Muscle of arm (tissue), 1 donor: ENCODE measurements at regions not wholly inside any gene's neighbourhood (a gene's known extent, or its start where the extent isn't known, plus 50 kb on each side); places are given as distances from the start of the nearest gene placed in this dataset.
"Not testable (repeated sequence)": the region's sequence is repeated elsewhere in the genome, so short reads cannot be mapped to it uniquely, and the experiment has no call there.

Source experiments
- DNase-seq: peaks from one replicate; pipeline ENCODE4 v3.0.0-alpha.2; 2013

DNA sequence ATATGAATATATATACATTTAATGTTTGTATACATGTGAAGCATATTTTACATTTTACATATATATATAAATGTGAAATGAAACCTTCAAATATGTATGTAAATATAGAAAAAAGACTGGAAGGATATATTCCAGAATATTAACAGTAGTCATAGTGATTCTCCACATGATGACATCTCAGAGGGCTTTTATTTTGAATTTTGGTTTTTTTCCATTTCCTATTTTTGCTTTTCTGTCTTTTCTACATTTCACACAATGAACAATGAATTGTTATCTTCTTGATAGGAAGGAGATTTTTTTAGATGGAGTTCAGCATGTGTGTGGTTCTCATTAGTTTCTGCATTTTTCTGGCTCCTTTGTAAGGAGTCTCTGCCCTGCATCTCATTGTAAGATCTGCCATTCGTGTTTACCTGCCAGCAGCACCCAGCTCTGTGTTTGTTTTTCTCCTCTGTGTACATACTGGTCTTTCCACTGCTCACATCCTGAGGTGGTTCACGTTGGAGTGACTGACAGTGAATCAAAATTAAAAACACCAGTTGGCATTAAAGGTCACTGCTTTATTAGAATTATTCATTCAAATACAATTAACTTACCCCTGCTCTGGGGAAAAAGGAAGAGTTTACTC is 425.3 kb upstream of the MDFIC2 start:
- no peak for DNase-seq

DNA sequence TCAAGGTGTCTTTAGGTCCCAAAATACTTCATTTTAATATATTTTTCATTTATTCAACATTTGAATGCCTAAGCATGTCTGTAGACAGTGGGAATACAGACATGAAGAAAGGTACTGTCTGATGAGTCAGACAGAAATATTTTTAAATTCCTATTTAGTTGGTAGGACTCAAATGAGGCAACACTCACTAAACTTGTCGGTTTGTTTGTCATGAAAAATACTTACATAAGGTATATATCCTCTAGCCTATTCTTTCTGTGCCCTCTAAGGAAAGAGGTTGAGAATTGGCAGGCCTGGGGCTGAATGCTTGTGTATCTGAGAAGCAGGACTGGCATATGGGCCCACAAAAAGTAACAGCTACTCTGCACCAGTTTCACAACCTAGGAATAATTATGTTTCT is 423.6 kb upstream of the MDFIC2 start:
- no peak for DNase-seq

DNA sequence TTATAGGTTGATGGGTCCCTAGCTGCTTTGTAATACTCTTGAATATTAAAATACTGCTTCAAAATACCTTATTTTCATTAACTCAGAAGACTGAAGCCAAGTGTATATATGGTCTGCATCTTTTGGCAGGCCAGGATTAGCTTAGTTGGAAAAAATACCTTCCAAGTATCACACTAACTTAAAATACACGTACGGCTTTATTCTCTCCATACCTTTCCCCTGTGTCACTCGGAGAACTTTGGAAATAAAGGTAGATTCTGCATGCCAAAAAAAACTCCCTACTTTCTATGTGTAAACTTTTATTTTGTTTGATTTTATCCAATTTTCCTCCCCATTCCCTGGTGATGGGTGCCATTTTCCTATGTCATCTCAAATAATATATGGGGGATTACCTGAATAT is 422.3 kb upstream of the MDFIC2 start:
- DNase-seq: no peak

DNA sequence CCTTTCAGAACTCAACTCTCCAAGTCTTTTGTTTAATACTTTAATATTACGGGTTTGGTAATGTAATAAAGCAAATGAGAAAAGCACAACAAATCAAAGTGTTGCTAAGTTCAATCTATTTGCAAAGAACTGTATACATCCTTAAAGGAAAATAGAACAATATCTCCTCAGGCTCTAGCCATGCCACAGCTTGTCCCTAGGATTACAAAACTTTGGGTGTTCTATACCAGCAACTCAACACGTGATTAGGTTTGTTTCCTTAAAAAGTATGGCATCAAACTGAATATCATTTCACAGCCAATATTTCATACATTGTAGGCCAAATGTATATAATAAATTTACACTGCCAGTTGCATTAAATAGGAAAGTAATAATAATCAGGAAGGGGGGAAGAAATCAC is 418.6 kb upstream of the MDFIC2 start:
- no peak for DNase-seq

DNA sequence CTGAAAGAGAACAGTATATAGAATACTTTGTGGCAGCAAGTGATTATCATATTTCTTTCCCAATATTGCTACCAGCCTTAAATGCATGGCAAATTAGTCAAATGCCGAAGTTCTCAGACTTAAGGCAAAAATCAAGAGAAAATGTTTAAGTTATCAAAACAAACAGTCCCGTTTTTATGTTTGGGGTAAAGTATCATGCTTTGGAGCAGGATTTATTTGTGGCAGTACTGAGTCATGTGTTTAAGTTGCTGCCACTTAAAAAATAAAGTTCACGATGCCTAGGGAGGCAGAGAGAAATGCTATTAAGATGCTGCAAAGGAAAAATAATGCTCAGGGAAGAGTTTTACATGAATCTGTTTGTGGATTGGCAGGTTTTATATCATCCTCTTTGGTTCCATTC is 417.4 kb upstream of the MDFIC2 start:
- no peak for DNase-seq

DNA sequence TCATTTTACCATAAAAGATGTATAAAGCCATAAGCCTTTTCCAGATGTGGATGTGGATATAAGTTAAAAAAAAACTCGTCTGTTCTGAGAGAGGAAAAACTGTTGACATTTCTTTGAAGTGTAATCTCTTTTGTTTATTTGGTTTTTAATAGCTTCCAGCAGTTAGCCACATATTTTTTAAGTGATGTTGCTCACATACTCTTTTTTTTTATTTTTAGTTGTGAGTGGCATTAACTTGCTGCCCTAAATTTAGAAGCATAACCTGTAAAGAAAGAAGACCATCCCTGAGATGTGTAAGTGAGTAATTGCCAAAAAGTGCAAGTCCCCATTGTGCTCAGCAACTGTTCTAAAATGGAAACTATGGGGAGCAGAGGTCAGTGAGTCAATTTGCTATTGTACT is 415.9 kb upstream of the MDFIC2 start:
- DNase-seq: no peak

DNA sequence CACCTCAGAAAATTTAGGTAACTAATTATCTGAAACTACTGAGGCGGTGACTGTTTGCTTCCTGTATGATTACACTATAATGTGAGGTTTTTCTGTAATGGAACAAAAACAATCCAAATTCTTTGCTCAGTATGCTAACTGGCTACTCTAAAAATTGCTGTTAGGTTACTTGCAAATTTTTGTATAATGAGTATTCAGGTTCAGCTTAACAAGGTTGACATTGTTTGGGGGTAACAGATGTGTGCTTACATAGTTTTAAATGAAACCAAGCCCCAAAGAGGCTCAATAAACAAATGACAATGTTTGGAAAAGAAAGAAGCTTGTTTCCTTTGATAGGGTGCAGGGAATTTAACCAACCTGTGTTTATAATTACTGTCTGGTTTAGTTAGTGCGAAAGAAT is 414.5 kb upstream of the MDFIC2 start:
- DNase-seq: no peak

DNA sequence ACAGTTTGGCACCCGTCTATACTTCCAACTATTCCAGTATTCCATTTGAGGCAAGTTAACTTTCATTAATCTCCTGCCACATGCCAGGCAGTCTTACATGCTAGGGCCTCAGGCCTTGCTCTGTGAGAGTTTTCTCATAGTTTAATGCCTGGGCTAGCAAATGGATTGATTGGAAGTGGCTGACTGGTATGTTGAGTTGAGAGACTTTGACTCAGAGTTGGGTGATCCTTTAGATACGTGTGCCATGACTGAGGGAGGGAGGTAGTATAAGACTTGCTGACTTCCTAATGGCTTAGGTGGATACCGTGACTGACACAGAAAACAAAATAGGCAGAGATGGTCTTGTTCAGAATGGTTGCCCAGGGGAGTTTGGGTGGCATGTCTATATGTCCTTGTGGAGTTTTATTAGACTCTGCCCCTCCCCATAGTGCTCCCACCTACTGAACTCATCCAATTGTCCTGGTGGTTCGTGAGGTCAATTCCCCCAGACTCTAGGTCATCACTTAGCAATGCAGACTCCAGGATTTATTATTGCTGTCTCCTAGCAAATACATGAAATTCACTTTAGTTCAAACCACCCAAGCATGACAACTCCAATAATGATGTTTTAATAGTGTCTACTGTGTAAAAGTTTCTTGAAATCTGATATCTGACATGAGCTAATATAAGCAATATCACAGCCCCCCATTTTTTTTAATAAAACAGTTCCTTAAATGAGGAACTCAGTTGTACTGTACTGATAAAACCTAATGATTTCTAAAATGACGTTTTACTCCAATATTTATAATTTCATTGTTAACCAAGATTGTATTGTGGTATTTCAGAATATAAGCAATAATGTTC is 413.9 kb upstream of the MDFIC2 start:
- no peak for DNase-seq

DNA sequence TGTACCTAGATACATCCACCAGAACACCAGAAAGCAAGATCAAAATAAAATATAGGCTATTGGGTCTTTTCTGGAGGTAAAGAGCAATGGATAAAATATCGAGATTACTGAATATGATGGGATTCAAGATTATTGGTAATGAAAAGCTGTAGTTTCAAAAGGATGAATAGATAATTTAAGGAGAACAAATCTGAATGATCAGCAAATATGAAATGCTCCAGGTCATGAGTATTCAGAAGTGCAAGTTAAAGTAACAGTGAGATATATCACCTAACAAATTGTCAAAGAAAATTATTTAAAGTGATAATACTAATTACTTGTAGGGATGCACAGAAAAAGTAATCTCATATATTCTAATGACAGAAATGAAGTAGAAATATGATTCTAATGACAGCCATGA is 409.6 kb upstream of the MDFIC2 start:
- no peak for DNase-seq

DNA sequence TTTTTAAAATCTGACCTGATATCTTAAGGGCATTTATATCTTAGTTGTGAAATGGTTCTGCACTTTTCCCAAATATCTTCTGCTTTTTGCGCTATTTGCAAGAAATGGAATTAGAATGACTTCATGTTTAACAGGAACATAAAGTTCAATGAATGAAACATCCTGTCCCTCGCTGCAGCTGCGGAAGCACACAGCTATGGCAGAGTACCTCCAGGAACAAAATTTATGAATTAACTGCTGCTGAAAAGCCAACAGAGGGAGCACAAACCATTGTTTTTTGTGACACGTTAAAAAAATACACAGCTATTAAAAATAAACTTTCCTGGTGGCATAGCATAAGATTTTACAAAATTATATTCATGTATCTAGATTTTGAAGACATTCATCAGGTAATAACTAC is 404.4 kb upstream of the MDFIC2 start:
- peak; percentile 45 for DNase-seq

DNA sequence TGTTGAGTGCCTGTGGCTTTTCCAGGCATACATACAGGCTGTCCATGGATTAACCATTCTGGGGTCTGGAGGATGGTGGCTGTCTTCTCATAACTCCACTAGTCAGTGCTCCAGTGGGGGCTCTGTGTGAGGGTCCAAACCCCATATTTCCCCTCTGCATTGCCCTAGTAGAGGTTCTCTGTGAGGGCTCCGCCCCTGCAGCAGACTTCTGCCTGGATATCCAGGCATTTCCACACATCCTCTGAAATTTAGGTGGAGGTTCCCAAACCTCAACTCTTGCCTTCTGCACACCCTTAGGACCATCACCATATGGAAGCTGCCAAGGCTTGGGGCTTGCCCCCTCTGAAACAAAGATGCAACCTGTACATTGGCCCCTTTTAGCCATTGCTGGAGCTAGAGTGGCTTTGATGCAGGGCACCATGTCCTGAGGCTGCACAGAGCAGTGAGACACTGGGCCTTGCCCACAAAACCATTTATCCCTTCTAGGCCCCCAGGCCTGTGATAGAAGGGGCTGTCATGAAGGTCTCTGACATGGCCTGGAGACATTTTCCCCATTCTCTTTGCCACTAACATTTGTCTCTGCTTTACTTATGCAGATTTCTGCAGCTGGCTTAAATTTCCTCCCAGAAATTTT is 400.1 kb upstream of the MDFIC2 start:
- DNase-seq: no peak

DNA sequence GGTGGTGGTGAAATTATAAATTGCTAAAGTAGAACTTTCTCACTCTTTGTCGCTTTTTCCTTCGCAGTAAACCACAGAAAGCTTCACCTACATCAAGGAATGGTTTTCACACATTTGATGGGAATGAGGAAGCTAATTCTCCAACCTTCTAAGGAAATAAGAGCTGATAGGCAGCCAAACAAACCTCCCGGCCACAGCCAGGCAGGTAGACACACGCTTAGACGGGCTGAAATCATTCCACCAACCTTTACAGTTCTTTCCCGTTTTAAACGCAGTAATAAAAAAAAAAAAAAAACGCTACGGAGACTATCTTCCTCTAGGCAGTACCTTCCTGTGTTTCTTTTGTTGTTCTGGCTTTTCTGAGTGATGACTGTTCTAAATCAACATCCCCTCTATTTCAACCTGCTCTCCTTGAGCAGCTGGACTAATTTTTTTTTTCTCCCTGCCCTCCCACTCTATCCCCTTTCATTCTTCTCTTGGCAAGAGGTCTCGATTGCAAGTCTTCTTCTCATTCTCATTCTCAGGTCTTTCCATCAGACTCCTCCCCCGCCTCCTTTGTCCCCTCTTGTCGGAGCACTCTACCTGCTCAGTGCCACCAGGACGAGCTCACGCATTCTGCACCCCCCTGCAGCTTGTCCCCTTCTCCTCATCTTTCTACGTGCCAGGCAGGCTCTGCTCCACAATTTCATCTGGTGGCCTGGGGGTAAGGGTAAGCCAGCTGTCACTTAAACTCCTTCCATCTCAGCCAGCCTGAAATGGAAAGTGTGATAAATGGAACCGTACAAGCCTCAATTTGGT is 391.1 kb upstream of the MDFIC2 start:
- no peak for DNase-seq

DNA sequence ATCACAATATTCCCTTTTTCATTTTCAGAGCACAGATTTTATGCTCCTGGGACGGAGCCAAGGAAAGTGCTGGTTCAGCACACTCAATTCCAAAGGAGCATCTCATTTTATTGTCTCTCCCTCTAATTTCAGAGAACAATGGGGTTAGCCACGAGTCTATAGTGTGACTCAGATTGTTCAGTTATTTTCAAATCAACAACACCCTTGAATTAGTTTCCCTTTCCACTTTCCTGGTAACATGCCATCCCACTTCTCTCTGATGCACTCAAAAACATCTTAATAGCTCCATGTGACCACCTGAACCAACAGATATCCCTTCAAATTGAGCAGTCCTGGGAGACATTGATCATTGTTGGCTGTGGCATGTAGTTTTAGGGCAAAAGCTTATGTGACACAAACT is 389.7 kb upstream of the MDFIC2 start:
- DNase-seq: peak; percentile 15

DNA sequence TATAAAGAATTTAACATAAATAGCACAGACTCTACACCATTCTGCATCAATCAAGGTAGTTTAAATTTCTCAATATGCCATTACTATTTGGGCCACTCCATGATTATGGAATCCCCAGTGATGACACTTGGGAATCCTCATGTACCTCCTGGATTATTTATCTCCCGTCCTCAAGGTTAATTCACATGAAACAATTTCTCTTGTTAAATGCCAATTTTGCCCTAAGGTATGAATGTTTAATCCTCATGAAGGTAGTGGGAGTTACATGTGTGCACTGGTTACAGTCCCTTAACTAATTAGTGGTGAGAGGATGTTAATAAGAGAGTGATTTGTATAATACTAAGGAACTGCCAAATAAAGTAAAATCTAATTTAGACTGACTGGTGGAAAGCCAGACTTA is 372.3 kb upstream of the MDFIC2 start:
- no peak for DNase-seq

DNA sequence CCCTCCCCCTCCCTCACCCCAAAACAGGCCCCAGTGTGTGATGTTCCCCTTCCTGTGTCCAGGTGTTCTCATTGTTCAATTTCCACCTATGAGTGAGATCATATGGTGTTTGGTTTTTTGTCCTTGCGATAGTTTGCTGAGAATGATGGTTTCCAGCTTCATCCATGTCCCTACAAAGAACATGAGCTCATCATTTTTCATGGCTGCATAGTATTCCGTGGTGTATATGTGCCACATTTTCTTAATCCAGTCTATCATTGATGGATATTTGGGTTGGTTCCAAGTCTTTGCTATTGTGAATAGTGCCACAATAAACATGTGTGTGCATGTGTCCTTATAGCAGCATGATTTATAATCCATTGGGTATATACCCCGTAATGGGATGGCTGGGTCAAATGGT is 363.4 kb upstream of the MDFIC2 start:
- DNase-seq: not testable (repeated sequence)

DNA sequence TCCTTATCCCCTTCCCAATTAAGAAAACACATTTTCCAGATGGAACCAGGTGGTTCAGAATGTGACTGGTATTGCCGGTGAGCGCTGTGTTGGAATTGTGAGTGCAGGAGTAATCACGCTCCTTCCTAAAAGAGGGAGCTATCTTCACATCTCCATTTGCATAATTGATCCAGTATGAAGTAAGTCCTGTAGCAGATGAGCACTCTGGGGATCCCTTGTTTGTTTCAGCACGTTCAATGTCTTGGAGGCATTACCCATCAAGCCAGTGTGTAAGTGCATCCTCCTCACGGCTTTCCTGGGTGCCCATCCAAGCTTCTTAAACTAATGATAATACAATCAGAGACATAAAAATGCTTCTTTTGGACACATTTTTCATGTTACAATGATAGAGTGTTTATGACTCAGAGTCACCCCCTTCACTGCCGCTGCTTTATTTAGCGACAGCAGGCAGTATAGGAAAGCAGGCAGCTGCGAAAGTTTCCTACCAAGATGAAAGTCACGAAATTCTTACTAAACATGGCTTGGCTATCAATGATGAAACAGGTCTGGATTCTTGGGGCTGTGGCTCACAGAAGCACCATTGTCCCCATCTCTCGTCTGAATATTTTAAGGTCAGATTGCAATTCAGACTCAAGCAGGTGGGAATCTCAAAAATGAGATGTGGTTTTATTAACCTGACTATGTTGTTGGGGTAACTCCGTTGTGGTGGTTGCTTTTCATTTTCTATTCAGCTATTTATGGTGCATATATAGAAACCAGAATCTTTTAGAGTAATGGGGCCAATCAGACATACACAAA is 346.3 kb upstream of the MDFIC2 start:
- DNase-seq: no peak

DNA sequence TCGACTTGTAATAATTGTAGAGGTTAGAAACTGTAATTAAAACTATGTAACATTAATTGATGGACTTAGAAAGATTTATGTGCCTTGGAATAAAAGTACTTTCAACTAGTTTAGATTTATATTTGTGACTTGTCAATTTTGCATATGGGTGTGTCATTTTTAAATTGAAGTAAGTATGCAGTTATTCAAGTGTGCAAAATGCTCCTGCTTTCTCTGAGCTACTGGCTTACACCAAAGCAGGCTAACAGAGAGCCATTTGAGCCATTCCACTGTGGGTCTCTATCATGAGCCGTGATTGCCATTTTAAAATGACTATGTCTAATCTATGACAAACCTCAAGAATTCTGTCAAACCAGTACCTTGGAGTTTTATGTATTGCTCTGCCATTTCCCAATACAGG is 345.0 kb upstream of the MDFIC2 start:
- DNase-seq: no peak

DNA sequence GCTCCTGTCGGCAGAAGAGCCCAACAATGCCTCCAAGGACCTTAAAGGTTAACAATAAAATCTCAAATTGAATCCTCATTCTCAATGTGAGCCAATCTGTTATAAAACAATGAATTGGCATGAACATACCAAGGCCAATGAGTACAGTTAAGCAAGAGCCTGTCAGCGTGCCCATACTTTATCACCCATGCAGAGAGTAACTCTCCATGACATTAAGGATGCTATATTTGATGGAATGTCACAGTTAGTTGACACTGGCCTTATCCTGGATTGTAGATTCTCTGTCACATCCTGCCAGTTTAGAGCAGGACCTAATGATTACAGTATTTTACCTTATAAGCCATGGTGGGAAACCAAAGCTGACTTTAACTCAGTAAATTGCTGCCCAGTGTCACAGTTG is 335.4 kb upstream of the MDFIC2 start:
- DNase-seq: no peak

DNA sequence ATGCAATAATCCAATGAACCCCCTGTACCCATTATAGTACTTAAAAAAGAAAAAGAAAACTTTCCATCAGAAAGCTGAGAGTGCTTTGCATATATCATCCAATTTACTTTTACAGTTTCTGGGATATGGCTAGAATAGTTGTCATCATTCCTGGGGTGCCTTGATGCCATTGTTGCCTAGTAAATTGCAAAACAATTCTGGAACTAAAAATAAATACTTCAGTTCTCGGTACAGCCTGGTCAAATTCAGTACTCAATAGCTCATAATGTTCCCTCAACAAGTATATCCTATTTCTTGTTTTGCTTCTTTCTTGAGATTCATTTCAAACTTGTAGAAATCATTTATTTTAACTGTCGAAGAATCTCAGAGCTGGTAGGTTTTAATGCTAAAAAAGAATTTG is 334.7 kb upstream of the MDFIC2 start:
- DNase-seq: no peak

DNA sequence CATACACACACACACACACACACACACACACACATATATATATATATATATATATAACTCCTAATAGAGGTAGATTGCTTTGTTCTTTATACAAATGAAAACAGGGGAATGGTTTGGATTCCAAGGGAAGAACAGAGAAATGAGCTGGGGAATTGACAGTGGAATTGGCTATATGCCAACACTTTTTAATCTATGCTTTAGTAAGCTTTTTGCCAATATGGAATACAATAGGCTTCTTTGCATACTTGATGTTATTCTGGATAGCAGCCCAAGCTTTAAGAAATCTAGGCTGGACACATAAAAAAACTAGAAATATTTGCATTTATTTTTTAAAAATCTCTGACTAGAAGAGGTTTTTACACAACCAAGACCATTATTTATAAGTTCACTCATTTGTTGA is 334.2 kb upstream of the MDFIC2 start:
- peak; percentile 21 for DNase-seq

DNA sequence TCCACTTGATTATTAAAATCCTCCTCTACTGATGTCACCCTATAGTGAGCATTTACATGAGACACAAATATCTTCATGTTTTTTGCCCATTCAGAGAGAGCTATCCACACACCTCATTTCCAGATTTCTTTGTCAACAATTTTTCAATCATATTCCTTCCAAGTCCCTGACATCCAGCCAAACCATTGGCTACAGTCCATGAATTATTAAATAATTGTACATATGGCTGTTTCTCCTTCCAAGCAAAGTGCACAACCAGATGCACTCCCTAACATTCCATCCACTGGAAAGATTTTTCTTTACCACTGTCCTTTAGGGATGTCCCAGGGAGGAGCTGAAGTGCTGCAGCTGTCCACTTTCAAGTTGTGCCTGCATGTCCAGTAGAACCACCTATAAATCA is 328.0 kb upstream of the MDFIC2 start:
- DNase-seq: peak; percentile 76

DNA sequence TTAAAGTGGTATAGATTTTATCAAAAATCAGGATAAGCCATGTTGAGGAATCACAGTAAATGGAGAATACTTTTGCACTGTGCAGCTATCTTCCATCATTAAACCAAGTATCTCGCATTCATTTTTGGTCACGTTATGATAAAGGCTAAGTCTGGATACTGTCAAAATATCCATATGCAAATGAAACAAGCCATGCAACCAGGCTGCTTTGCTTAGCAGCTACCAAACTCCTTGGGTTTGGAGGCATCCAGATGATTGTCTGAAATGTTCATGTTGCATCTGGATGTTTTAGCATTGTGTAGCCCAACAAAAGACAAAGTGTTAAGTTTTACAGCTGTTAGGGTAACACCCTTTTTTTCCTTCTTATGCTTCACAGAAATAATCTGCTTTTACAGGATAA is 322.9 kb upstream of the MDFIC2 start:
- DNase-seq: no peak
